ENCODE measurements at regions not wholly inside any gene's neighbourhood (a gene's known extent, or its start where the extent isn't known, plus 50 kb on each side); places are given as distances from the start of the nearest gene placed in this dataset.

GRCh38 chr2:106686814-106687213, 199.2 kb downstream of the ST6GAL2 start (continued):
- TF ChIP-seq CTCF (IDR thresholded peaks at IDR 0.05) = no peak
- TF ChIP-seq POLR2AphosphoS2 (conservative IDR thresholded peaks at IDR 0.05; ENCODE audit: low read length) = no peak
- no peak for TF ChIP-seq ESRRA (IDR thresholded peaks at IDR 0.05; ENCODE audit: borderline replicate concordance, low read length)
- TF ChIP-seq FOSB (CRISPR knock-in tag; IDR thresholded peaks at IDR 0.05) = no peak
- TF ChIP-seq HOXB5 (CRISPR knock-in tag; IDR thresholded peaks at IDR 0.05) = no peak

GRCh38 chr2:106694964-106695470, 190.9 kb downstream of the ST6GAL2 start:
- no peaks in the 10 kb centered on the region for H3K4me1 ChIP-seq
- CTCF ChIA-PET = no interaction called here
- POLR2A ChIA-PET = no interaction called here
- no peaks in the 10 kb centered on the region for H3K9me3 ChIP-seq
- DNase-seq (ENCODE audit: low read depth in 1 of 2, low spot score in 1 of 2) (no peak), FAIRE-seq (no peak), ATAC-seq (no peak)
- no peak overlapping the region for H3K27ac ChIP-seq
- WGBS (ENCODE audit: missing lambda C conversion rate) = 51% methylated on average over 4 of the region's 4 CpGs
- no peak overlapping the region for H3K4me3 ChIP-seq
- no peak overlapping the region for H3K4me2 ChIP-seq
- TF ChIP-seq MAZ (IDR thresholded peaks at IDR 0.05; ENCODE audit: borderline replicate concordance, low read depth, low read length) (no peak), JUN (IDR thresholded peaks at IDR 0.05) (no peak), CBX2 (IDR thresholded peaks at IDR 0.05; ENCODE audit: borderline replicate concordance, low read depth) (no peak), MAX (IDR thresholded peaks at IDR 0.05) (no peak), CTCF (IDR thresholded peaks at IDR 0.05) (no peak), HMGXB4 (CRISPR knock-in tag; IDR thresholded peaks at IDR 0.05; ENCODE audit: borderline replicate concordance) (no peak), RARB (CRISPR knock-in tag; IDR thresholded peaks at IDR 0.05) (no peak), E2F6 (IDR thresholded peaks at IDR 0.05; ENCODE audit: borderline replicate concordance, low read depth) (no peak), GATA3 (IDR thresholded peaks at IDR 0.05; ENCODE audit: borderline replicate concordance) (no peak), BHLHE40 (IDR thresholded peaks at IDR 0.05; ENCODE audit: low read depth, low read length) (no peak), POLR2A (IDR thresholded peaks at IDR 0.05; ENCODE audit: low read length) (no peak), HOXA7 (CRISPR knock-in tag; IDR thresholded peaks at IDR 0.05) (no peak), HES2 (IDR thresholded peaks at IDR 0.05) (no peak), HOXB5 (CRISPR knock-in tag; IDR thresholded peaks at IDR 0.05) (no peak), EP300 (IDR thresholded peaks at IDR 0.05) (no peak)

GRCh38 chr2:106695919-106696318, 190.0 kb downstream of the ST6GAL2 start:
- FAIRE-seq (no peak), ATAC-seq (no peak), DNase-seq (ENCODE audit: low read depth in 1 of 2, low spot score in 1 of 2) (no peak)
- no peak overlapping the region for H3K4me2 ChIP-seq
- H3K4me3 ChIP-seq = no peak overlapping the region
- no peaks in the 10 kb centered on the region for H3K4me1 ChIP-seq
- TF ChIP-seq HMGXB4 (CRISPR knock-in tag; IDR thresholded peaks at IDR 0.05; ENCODE audit: borderline replicate concordance) (no peak), E2F6 (IDR thresholded peaks at IDR 0.05; ENCODE audit: borderline replicate concordance, low read depth) (no peak), ATOH8 (CRISPR knock-in tag; IDR thresholded peaks at IDR 0.05; ENCODE audit: low read depth) (no peak), ELK1 (IDR thresholded peaks at IDR 0.05; ENCODE audit: low read depth, low read length) (no peak), FOSL2 (IDR thresholded peaks at IDR 0.05) (no peak), FOSL2 (CRISPR knock-in tag; IDR thresholded peaks at IDR 0.05) (no peak), JUNB (IDR thresholded peaks at IDR 0.05) (no peak), CHD2 (IDR thresholded peaks at IDR 0.05; ENCODE audit: low read length, partially characterized antibody) (no peak), CBX2 (IDR thresholded peaks at IDR 0.05; ENCODE audit: borderline replicate concordance, low read depth) (no peak)
- CTCF ChIA-PET = no interaction called here
- WGBS (ENCODE audit: missing lambda C conversion rate) = 26% methylated on average over 5 of the region's 5 CpGs
- H3K9me3 ChIP-seq = no peaks in the 10 kb centered on the region
- no peak overlapping the region for H3K27ac ChIP-seq
- POLR2A ChIA-PET = no interaction called here
